Lung microvascular endothelial cell (primary cell): ENCODE measurements at regions not wholly inside any gene's neighbourhood (a gene's known extent, or its start where the extent isn't known, plus 50 kb on each side); places are given as distances from the start of the nearest gene placed in this dataset.
A peak's percentile ranks its signal among the peaks of the same experiment; 100 is the strongest.
"Not testable (repeated sequence)": the region's sequence is repeated elsewhere in the genome, so short reads cannot be mapped to it uniquely, and the experiment has no call there.

Experiments used
- DNase-seq, 2 donors: peaks; one replicate each; pipeline versions ENCODE4 v3.0.0 to v3.0.0-alpha.2; 2010; ENCODE audit warnings: low read depth in 2 of 2

- no peak for DNase-seq
Measured at GRCh38 chr12:118536306-118536906, 160.1 kb downstream of the SUDS3 start.

DNA sequence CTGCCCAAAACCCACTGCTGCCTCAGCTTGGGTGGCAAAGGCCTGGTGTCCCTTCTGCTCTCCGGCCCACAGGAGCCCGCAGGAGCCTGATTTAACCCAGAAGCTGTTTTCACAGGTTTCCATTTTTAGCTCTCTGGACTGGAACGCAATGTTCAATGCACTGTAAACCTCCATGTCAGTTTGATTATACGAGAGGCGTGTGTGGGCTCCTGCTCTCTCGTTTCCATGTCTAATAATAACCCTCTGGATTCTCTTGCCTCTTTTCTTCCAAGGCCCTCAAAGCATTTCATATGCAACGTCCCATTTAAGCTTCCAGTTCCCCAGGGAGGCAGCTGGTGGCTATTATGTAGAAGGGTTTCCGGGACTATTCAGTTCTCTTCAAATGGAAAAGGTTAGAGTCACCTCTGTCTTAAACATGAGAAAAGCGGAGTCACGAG lies 161.1 kb downstream of the SUDS3 start:
- DNase-seq: no peak

GRCh38 chr12:118541071-118541470 lies 164.7 kb downstream of the SUDS3 start:
- no peak for DNase-seq

GRCh38 chr12:118541934-118542333 lies 165.6 kb downstream of the SUDS3 start:
- DNase-seq: no peak

DNA sequence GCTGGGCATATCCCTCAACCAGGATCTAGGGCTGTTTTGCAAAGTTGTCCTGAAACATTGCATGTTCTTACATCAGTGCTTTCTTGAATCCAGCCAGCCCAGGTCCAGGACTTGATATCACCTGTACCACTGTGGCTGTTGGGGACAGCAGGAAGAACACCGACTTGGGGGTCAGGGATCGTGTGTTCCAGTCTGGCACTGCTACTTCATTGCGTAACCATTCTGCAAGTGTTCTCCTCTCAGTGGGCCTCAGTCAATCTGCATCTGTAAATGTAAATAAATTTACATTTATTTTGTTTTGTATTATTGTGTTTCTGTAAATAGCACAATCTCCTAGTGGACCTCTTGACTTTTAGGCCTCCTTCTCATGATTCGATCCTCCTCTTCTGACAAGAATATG lies 167.3 kb downstream of the SUDS3 start:
- no peak for DNase-seq

GRCh38 chr12:118544569-118544968 lies 168.2 kb downstream of the SUDS3 start:
- peak in 1 of 2 donors; percentile 82 for DNase-seq

DNA sequence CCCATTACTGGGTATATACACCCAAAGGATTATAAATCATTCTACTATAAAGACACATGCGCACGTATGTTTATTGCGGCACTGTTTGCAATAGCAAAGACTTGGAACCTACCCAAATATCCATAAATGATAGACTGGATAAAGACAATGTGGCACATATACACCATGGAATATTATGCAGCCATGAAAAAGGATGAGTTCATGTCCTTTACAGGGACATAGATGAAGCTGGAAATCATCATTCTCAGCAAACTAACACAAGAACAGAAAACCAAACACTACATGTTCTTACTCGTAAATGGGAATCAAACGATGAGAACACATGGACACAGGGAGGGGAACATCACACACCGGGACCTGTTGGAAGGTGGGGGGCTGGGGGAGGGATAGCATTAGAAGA lies 171.3 kb downstream of the SUDS3 start:
- DNase-seq: not testable (repeated sequence)

GRCh38 chr12:118548887-118549509 lies 172.6 kb downstream of the SUDS3 start:
- no peak for DNase-seq

DNA sequence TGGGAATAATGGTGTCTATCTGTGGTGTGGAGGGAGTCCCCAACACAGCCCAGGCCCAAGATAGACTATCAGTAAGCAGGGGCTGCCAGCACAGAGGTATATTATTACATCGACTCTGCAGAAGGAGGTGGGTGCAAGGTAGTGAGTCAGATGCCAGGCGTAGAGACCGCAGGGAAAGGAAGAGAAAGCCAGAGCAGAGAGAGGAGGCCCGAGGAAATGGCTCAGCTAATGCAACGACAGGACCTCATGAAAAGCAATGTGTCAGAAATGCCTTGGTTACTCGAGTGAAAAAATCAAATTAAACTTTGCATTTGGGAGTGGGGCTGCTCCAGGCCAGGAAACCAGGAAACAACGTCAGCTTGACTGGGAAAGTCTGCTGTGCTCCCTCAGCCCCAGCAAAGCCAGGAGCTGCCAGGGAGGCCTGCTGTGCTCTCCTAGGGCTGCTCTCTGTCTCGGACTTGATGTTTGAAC lies 173.2 kb downstream of the SUDS3 start:
- no peak for DNase-seq

DNA sequence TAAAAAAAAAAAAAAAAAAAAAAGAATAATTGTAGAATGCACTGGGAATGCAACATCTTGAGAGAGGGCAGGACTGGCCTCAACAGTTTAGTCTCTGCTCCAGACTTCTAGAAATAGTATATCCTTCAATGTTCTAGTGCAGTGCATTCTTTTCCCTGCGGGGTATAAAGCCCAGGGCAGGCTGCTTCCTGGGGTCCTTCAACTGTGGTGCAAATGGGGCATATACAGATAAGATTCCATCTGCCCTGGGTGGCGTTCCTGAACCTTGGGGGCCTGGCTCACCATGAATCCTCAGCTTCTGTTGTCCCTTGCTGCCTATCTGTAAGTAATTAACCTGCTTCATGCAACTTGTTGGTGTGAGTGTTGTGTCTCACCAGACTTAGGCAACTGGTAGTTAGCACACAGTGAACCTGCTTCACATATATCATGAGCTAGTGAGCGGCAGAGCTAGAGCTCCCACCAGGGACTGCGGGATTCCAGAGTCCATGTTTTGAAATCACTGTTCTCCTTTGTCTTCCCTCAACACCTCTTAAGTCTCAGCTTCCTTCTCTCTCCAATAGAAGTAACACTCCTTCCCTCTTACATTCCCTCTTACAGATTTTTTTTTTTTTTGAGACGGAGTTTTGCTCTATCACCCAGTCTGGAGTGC lies 177.6 kb downstream of the SUDS3 start:
- DNase-seq: no peak

DNA sequence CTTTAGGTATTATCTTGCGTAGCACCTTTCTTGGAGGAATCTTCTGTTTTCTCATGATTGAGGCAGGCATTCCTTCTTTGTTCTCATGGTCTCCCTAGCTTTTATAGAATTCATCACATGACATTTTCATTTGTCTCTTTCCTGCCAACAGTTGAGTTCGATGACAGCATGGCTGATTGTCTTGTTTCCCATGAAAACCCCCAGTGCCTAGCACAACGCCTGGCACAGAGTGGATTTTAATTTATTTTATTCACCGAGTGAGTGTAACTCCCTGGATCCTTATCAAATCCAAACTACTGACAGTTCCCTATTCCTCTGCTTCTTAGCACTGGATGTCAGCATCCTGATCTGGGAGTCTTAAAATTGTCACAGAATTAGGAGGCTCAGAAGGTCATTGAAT lies 182.6 kb downstream of the SUDS3 start:
- no peak for DNase-seq

DNA sequence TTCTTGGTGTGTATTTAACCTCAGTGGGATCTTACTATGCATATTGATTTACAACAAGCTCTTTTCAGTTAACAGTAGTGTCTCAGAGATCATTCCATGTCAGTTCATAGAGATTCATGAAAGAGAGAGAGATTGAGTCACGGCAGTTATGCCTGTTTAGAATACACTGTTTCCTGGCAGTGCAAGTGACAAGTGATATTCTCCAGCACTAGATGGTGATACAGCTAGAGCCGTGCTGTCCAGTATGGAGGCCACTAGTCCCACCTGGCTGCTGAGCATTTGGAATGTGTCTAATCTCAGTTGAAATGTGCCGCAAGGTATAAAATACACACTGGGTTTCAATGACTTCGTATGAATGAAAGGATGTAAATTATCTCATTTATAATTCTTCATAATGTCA lies 184.4 kb downstream of the SUDS3 start:
- no peak for DNase-seq

- no peak for DNase-seq
Measured at GRCh38 chr12:118571730-118572129, 195.4 kb downstream of the SUDS3 start.

DNA sequence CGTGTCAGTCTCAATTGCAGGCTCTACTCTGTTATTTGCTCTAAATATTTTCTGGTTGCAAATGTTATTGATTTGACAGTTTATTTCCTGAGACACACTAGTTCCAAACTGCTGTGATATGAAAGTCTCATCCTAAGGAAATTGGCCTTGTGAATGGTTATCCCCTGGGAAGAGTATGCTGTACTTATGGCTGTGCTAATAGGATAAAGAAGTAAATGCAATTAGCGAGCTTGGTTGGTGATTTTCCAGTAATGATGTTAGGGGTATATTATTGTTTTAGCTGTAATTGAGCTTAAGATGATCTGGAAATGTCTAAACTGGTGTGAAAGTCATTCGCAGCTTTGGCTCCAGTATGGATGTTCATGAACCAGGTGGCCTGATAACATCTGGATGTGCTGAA lies 197.9 kb downstream of the SUDS3 start:
- DNase-seq: no peak

- DNase-seq: no peak
Measured at GRCh38 chr12:118575730-118576129, 199.4 kb downstream of the SUDS3 start.

DNA sequence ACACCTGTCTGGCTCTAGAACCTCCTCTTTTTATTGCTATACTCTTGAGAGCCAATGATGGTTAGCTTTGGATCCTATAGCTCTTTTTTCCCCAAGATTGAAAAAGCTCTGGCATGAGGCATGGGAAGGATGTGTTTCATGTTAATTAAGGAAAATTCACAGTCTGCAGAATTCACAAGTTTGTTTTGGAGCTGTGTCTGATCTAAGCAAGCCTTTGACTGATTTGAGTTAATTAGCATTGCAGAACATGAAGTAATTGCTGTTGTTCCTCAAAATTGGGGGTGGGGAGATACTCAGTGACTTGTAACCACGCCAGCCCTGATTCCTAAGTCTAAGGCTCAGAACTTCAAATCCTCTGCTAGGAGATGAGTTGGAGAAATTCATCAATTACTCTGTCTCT lies 205.0 kb downstream of the SUDS3 start:
- DNase-seq: no peak

- DNase-seq: no peak
Measured at GRCh38 chr12:118582863-118583262, 206.5 kb downstream of the SUDS3 start.

- DNase-seq: no peak
Measured at GRCh38 chr12:118586433-118586832, 210.1 kb downstream of the SUDS3 start.

DNA sequence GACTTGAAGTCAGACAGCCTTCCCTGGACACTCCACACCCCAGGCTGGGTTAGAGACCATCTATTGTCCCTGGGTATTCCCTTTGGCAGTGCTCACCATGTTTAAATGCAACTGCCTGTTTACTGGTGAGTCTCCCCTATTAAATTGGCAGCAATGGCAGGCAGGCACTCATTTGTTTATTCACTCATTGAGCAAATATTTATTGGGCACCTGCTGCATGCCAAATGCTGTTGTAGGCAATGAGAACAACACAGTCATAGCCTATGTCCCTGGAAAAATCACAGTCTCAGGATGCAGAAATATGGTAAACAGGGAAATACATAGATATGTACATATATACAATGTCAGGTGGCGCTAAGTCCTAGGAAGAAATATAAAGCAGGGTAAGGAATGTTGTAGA lies 212.8 kb downstream of the SUDS3 start:
- DNase-seq: no peak

GRCh38 chr12:118590406-118591150 lies 214.2 kb downstream of the SUDS3 start:
- DNase-seq: no peak

DNA sequence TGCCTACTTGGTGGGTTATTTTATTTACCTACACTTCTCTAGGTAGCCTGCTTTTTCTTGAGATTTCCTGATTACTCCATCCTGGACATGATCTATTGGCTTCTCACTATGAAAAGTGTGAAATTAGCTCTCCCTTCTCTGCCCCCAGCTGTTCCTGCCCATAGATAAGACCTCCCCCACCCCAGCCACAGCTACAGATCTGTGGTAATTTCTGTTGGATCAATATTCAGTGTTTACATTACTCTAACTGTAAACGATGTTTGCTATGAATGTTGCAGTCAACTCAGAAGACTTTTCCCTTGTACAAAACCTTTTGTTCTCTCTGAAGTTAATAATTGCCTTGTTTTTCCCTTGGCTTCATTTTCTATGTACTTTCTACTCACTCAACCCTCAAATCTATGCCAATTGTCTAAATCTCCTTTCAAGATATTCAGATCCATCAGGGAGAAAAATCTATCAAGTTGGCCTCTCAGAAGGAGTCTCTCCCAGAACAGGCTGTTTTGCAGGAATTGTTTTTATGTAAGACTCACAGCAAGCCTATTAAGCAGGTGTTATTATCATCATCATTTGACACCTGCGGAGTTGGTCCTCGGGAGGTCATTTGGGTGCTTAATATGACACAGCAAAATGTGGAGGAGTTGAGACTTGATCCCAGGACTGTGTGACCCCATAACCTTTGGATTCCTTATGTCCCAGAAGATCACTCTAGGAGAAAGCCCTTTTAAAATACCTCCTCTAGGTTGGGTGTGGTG lies 227.4 kb downstream of the SUDS3 start:
- no peak for DNase-seq

- DNase-seq: no peak
Measured at GRCh38 chr12:118606690-118607089, 230.3 kb downstream of the SUDS3 start.
